ELR (cell line): ENCODE measurements at regions not wholly inside any gene's neighbourhood (a gene's known extent, or its start where the extent isn't known, plus 50 kb on each side); places are given as distances from the start of the nearest gene placed in this dataset.
"Not testable (repeated sequence)": the region's sequence is repeated elsewhere in the genome, so short reads cannot be mapped to it uniquely, and the experiment has no call there.

ENCODE experiments used
- DNase-seq: peaks from one replicate; pipeline ENCODE4 v3.0.0-alpha.2; 2015; ENCODE audit warnings: low read depth

- DNase-seq, result no peak
These were observed 1615.5 kb upstream of the PCDH7 start for GRCh38 chr4:29104694-29105093.

GRCh38 chr4:29113960-29114359, 1606.2 kb upstream of the PCDH7 start:
- DNase-seq, result no peak

- DNase-seq, result not testable (repeated sequence)
These were observed 1602.9 kb upstream of the PCDH7 start for GRCh38 chr4:29117231-29117722.

GRCh38 chr4:29121586-29121985, 1598.6 kb upstream of the PCDH7 start:
- no peak for DNase-seq

GRCh38 chr4:29128810-29129209, 1591.4 kb upstream of the PCDH7 start:
- DNase-seq, result no peak

- DNase-seq, result peak; percentile 7
These were observed 1588.9 kb upstream of the PCDH7 start for GRCh38 chr4:29131304-29131703.

GRCh38 chr4:29142708-29143107, 1577.5 kb upstream of the PCDH7 start:
- no peak for DNase-seq

GRCh38 chr4:29151584-29151983, 1568.6 kb upstream of the PCDH7 start:
- DNase-seq, result peak; percentile 8

GRCh38 chr4:29153642-29154041, 1566.5 kb upstream of the PCDH7 start:
- peak; percentile 15 for DNase-seq

- DNase-seq, result no peak
These were observed 1544.9 kb upstream of the PCDH7 start for GRCh38 chr4:29175291-29175690.

- no peak for DNase-seq
These were observed 1521.1 kb upstream of the PCDH7 start for GRCh38 chr4:29199025-29199424.

GRCh38 chr4:29199485-29199884, 1520.7 kb upstream of the PCDH7 start:
- DNase-seq, result no peak

- peak; percentile 9 for DNase-seq
These were observed 1507.1 kb upstream of the PCDH7 start for GRCh38 chr4:29213020-29213419.

GRCh38 chr4:29220761-29221160, 1499.4 kb upstream of the PCDH7 start:
- no peak for DNase-seq

- DNase-seq, result no peak
These were observed 1495.3 kb upstream of the PCDH7 start for GRCh38 chr4:29224911-29225310.

- no peak for DNase-seq
These were observed 1479.5 kb upstream of the PCDH7 start for GRCh38 chr4:29240641-29241040.

- DNase-seq, result no peak
These were observed 1477.1 kb upstream of the PCDH7 start for GRCh38 chr4:29243054-29243453.

GRCh38 chr4:29243851-29244250, 1476.3 kb upstream of the PCDH7 start:
- no peak for DNase-seq

GRCh38 chr4:29259556-29259955, 1460.6 kb upstream of the PCDH7 start:
- DNase-seq, result peak; percentile 10

- no peak for DNase-seq
These were observed 1457.2 kb upstream of the PCDH7 start for GRCh38 chr4:29262986-29263385.

- DNase-seq, result no peak
These were observed 1444.0 kb upstream of the PCDH7 start for GRCh38 chr4:29276150-29276549.

- DNase-seq, result peak; percentile 81
These were observed 1442.8 kb upstream of the PCDH7 start for GRCh38 chr4:29277381-29277780.

GRCh38 chr4:29278585-29278984, 1441.6 kb upstream of the PCDH7 start:
- DNase-seq, result peak; percentile 79

- DNase-seq, result no peak
These were observed 1431.1 kb upstream of the PCDH7 start for GRCh38 chr4:29289118-29289517.

- DNase-seq, result no peak
These were observed 1424.9 kb upstream of the PCDH7 start for GRCh38 chr4:29295280-29295679.
